ENCODE measurements at regions not wholly inside any gene's neighbourhood (a gene's known extent, or its start where the extent isn't known, plus 50 kb on each side); places are given as distances from the start of the nearest gene placed in this dataset.

GRCh38 chr16:52184336-52184735, 362.6 kb downstream of the TOX3 start:
- no peak for TF ChIP-seq POLR2AphosphoS5 (IDR thresholded peaks at IDR 0.05; ENCODE audit: borderline replicate concordance, low read depth, low read length)
- TF ChIP-seq EZH2 (IDR thresholded peaks at IDR 0.05): no peak

Measured in SK-N-MC (cell line).